GM13977 (cell line): ENCODE measurements at regions not wholly inside any gene's neighbourhood (a gene's known extent, or its start where the extent isn't known, plus 50 kb on each side); places are given as distances from the start of the nearest gene placed in this dataset.
"Not testable (repeated sequence)": the region's sequence is repeated elsewhere in the genome, so short reads cannot be mapped to it uniquely, and the experiment has no call there.

Experiments
- DNase-seq: peaks from one replicate; pipeline ENCODE4 v3.0.0; 2012; ENCODE audit warnings: low spot score
- in situ Hi-C: fragments of 300-500 bp; cut with MboI; formaldehyde crosslinking; loops from one replicate; pipeline ENCODE4 v1.12.0; 2022; ENCODE audit warnings: low sequenced_read_pairs, low pct_unique_long_range_greater_than_20kb, mixed read lengths, inconsistent platforms; ENCODE audit not compliant: unreplicated experiment
- TF ChIP-seq, protein P1 (sequence below): IDR thresholded peaks from 2 replicates; pipeline ENCODE4 v1.5.1; 2012; ENCODE audit warnings: mild to moderate bottlenecking, control low read depth; ENCODE audit not compliant: insufficient read depth; ENCODE audit errors: extremely low read depth, missing control alignments

DNA sequence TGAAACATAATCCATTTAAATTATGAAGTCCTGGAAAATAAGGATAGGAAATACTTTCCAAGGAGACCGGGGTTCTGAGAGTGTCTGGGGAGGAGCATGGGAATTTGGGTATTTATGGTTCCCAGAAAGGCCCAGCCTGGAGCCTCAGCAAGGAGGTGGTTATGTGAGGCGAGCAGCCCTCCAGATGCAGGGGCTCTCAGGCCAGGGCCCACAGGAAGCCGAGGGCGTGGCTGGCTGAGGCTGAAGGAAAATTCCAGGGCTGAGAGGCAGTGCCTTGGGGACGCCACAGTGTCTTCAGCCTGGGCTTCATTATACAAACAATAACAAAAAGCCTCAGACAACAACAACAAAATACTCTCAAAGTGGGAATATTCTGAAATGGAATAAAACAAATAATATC lies 86.9 kb upstream of the SERPINE2 start:
- TF ChIP-seq, protein P1, sequence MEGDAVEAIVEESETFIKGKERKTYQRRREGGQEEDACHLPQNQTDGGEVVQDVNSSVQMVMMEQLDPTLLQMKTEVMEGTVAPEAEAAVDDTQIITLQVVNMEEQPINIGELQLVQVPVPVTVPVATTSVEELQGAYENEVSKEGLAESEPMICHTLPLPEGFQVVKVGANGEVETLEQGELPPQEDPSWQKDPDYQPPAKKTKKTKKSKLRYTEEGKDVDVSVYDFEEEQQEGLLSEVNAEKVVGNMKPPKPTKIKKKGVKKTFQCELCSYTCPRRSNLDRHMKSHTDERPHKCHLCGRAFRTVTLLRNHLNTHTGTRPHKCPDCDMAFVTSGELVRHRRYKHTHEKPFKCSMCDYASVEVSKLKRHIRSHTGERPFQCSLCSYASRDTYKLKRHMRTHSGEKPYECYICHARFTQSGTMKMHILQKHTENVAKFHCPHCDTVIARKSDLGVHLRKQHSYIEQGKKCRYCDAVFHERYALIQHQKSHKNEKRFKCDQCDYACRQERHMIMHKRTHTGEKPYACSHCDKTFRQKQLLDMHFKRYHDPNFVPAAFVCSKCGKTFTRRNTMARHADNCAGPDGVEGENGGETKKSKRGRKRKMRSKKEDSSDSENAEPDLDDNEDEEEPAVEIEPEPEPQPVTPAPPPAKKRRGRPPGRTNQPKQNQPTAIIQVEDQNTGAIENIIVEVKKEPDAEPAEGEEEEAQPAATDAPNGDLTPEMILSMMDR = no peak
- no peak for DNase-seq
- in situ Hi-C loops = no loop called here

DNA sequence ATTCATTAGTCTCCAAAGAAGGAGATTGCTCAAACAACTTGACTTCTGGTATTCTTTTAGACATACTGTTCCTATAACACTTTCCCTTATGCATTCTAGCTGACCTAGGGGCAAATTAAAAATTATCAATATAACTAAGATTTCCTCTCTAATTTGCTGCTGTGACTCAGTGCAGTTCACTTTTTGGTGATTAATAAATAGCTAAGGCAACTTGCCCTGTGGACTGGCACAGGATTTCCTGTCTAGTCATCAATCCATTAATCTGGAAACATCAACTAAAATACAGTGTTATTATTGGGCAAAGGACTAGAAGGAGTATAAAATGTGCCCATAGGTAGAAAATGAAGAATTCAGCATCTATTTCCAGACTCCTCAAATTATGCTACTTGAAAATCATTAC lies 83.5 kb upstream of the SERPINE2 start:
- in situ Hi-C loops = no loop called here
- DNase-seq = no peak
- TF ChIP-seq, protein P1 = no peak

DNA sequence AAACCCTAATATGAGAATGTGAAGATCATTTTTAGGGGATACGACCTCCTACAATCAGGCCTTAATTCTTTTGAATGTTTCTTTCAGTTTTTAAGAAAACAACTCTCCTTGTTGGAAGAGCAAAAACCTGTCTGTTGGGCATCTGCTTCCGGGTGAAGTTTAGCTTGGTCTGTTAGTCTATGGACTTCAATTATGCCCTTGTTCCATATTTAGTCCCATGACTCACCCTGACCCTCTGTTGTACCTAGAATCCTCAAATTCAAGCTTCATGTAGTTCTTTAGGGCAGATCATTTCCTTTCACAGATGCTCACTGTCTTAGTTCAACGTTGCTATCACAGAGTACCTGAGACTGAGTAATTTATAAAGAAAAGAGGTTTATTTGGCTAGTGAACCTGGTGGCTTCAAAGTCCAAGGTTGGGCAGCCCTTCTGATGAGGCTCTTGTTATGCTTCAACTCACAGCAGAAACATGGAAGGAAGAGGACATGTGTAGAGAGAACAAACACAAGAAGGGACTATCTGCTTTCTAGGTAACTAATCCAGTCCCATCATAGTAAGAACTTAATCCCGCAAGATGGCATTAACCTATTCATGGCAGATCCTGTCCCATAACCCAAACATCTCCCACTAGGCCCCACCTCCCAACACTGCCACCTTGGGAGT lies 82.5 kb upstream of the SERPINE2 start:
- TF ChIP-seq, protein P1 = no peak
- DNase-seq = no peak
- in situ Hi-C loops = no loop called here

DNA sequence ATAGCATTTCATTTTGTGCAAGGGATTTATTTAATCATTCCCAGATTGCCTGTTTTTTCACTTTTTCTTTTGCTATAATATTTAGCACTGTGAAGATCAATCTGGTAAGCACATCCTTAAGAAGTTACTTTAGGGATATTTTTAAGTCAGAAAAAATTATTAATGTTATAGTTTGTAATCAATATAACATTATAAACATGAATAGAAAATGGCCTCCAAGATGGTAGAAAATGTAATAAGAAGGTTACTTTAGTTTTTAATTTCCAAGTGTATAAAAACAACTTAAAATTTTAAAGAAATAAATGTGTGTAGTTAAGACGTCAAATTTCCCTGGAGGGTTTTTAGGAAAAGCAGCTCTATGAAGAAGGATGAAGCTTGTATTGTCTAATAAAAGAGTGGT lies 81.9 kb upstream of the SERPINE2 start:
- in situ Hi-C loops = no loop called here
- TF ChIP-seq, protein P1 = no peak
- no peak for DNase-seq

DNA sequence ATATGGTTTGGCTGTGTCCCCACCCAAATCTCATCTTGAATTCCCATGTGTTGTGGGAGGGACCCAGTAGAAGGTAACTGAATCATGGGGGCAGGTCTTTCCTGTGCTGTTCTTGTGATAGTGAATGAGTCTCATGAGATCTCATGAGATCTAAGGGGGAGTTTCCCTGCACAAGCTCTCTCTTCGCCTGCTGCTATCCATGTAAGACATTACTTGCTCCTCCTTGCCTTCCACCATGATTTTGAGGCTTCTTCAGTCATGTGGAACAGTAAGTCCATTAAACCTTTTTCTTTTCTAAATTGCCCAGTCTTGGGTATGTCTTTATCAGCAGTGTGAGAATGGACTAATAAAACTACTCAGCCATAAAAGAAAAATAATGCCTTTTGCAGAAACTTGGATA lies 80.8 kb upstream of the SERPINE2 start:
- DNase-seq, in situ Hi-C loops: not testable (repeated sequence)

DNA sequence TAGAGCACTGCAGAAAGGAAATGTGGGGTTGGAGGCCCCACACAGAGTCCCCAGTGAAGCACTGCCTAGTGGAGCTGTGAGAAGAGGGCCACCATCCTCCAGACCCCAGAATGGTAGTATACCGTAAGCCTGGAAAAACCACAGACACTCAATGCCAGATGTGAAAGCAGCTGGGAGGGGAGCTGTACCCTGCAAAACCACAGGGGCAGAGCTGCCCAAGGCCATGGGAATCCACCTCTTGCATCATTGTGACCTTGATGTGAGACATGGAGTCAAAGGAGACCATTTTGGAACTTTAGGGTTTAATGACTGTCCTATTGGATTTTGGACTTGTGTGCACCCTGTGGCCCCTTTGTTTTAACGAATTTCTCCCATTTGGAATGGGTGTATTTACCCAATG lies 75.3 kb upstream of the SERPINE2 start:
- TF ChIP-seq, protein P1 = no peak
- in situ Hi-C loops = no loop called here
- no peak for DNase-seq

DNA sequence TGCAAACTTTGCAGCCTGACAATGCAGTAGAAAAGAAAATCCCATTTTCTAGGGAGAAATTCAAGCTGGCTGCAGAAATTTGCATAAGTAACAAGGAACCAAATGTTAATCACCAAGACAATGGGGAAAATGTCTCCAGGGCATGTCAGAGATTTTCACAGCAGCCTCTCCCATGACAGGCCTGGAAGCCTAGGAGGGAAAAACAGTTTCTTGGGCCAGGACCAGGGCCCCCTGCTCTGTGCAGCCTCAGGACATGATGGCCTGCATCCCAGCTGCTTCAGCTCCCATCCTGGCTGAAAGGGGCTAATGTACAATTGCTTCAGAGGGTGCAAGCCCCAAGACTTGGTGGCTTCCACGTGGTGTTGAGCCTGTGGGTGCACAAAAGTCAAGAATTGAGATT lies 74.8 kb upstream of the SERPINE2 start:
- DNase-seq, in situ Hi-C loops: not testable (repeated sequence)

DNA sequence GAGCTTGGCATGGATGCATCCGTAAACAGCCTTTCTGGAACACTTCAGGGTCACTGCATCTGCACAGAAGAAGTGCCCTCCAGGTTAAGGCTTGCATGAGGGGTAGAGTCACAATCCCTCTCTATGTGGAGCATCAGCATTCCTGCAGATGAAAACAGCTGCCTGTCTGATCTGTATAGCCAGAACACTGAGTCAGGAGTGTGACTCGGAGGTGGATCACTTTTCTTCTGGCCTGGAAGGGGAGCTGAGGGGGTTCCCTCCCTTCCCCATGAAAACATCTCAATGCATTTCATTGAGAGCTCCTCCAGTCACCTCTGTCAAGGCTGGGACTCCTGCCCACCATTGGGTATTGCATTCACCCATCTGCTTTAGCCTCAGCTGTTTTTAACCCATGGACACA lies 72.5 kb upstream of the SERPINE2 start:
- in situ Hi-C loops = no loop called here
- no peak for DNase-seq
- TF ChIP-seq, protein P1 = no peak
